ENCODE measurements at regions not wholly inside any gene's neighbourhood (a gene's known extent, or its start where the extent isn't known, plus 50 kb on each side); places are given as distances from the start of the nearest gene placed in this dataset.

DNA sequence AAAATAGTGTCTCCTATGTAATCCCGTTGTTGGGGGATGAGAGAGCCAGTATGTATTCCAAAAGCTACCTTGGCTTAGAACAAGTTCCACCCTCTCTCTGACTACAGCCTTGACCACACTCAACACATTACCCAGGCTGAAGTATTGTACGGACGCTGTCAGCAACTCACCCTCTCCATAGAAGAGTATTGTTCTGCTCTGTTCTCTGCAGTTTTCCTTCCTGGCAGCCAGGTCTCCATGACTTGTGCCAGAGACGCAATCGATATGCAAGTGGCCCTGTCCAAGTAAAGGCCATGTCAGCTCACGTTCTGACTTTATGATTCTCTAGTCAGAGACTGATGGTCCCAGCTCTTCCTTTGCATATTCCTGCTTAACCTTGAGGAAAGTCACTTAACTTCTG lies 164.1 kb upstream of the SLCO3A1 start:
- H3K4me1 Mint-ChIP-seq = no peaks in the 10 kb centered on the region
- H3K27me3 Mint-ChIP-seq = peaks cover 15% of the 10 kb centered on the region
- Histone ChIP-seq H3K9me3 (ENCODE audit: control insufficient read depth in 2 of 2, low read length in 2 of 2) (no peaks in the 10 kb centered on the region), H3K4me1 (ENCODE audit: control insufficient read depth, insufficient read depth, low read length, poor library complexity, severe bottlenecking) (no peaks in the 10 kb centered on the region), H3K4me3 (ENCODE audit: low read depth, low read length) (no peak overlapping the region), H3K27me3 (ENCODE audit: control insufficient read depth, insufficient read depth, low read length) (peaks cover 5% of the 10 kb centered on the region), H3K27ac (ENCODE audit: insufficient read depth, low read length, poor library complexity, severe bottlenecking) (no peak overlapping the region), H3K36me3 (ENCODE audit: control insufficient read depth, insufficient read depth, low read length) (no peaks in the 10 kb centered on the region)
- no peak overlapping the region for H3K4me3 Mint-ChIP-seq
- DNase-seq = no peak
- peaks cover 0 to 4% (median 0%) of the 10 kb centered on the region in 7 donors for H3K9me3 Mint-ChIP-seq
- H3K36me3 Mint-ChIP-seq = no peaks in the 10 kb centered on the region
- ATAC-seq (ENCODE audit: low read depth in 2 of 2) = no peak
- no peak overlapping the region for H3K27ac Mint-ChIP-seq

DNA sequence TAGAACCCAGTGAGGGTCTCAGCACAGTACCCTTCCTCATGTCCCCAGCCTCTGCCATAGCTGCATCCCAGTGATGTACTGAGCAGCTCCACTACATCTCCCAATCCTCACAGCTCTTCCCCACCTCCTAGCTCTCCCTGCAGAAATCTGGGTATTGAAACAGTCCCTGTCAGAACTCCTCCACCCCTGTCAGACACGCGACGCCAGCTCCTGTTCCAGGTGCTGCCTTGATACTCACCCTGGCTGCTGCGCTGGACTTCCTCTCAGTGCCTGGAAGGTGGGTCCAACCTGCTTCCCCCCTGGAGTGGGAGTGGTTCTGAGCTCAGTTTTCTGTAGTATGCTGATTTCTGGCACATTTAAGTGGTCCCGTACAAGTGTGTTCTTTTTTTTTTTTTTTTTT lies 160.9 kb upstream of the SLCO3A1 start:
- peaks cover 10% of the 10 kb centered on the region for H3K27me3 Mint-ChIP-seq
- Histone ChIP-seq H3K4me1 (ENCODE audit: control insufficient read depth, insufficient read depth, low read length, poor library complexity, severe bottlenecking) (no peaks in the 10 kb centered on the region), H3K27me3 (ENCODE audit: control insufficient read depth, insufficient read depth, low read length) (no peaks in the 10 kb centered on the region), H3K4me3 (ENCODE audit: low read depth, low read length) (no peak overlapping the region), H3K36me3 (ENCODE audit: control insufficient read depth, insufficient read depth, low read length) (no peaks in the 10 kb centered on the region), H3K27ac (ENCODE audit: insufficient read depth, low read length, poor library complexity, severe bottlenecking) (no peak overlapping the region), H3K9me3 (ENCODE audit: control insufficient read depth in 2 of 2, low read length in 2 of 2) (no peaks in the 10 kb centered on the region)
- H3K4me3 Mint-ChIP-seq = no peak overlapping the region
- H3K36me3 Mint-ChIP-seq = no peaks in the 10 kb centered on the region
- no peak for ATAC-seq (ENCODE audit: low read depth in 2 of 2)
- DNase-seq = no peak
- H3K27ac Mint-ChIP-seq = no peak overlapping the region
- peaks cover 0 to 4% (median 0%) of the 10 kb centered on the region in 7 donors for H3K9me3 Mint-ChIP-seq
- H3K4me1 Mint-ChIP-seq = no peaks in the 10 kb centered on the region

GRCh38 chr15:91694131-91694830 lies 159.2 kb upstream of the SLCO3A1 start:
- Histone ChIP-seq H3K36me3 (ENCODE audit: control insufficient read depth, insufficient read depth, low read length) (no peaks in the 10 kb centered on the region), H3K9me3 (ENCODE audit: control insufficient read depth in 2 of 2, low read length in 2 of 2) (no peaks in the 10 kb centered on the region), H3K4me3 (ENCODE audit: low read depth, low read length) (no peak overlapping the region), H3K4me1 (ENCODE audit: control insufficient read depth, insufficient read depth, low read length, poor library complexity, severe bottlenecking) (no peaks in the 10 kb centered on the region), H3K27me3 (ENCODE audit: control insufficient read depth, insufficient read depth, low read length) (no peaks in the 10 kb centered on the region), H3K27ac (ENCODE audit: insufficient read depth, low read length, poor library complexity, severe bottlenecking) (no peak overlapping the region)
- DNase-seq (no peak), ATAC-seq (ENCODE audit: low read depth in 2 of 2) (no peak)
- Mint-ChIP-seq H3K27ac (no peak overlapping the region), H3K9me3 (peaks cover 0 to 2% (median 0%) of the 10 kb centered on the region in 7 donors), H3K4me1 (no peaks in the 10 kb centered on the region), H3K27me3 (peaks cover 4% of the 10 kb centered on the region), H3K36me3 (no peaks in the 10 kb centered on the region), H3K4me3 (no peak overlapping the region)

- no peaks in the 10 kb centered on the region for H3K36me3 Mint-ChIP-seq
- no peak overlapping the region for H3K4me3 ChIP-seq (ENCODE audit: low read depth, low read length)
- no peaks in the 10 kb centered on the region for H3K4me1 Mint-ChIP-seq
- DNase-seq = no peak
- H3K27ac ChIP-seq (ENCODE audit: insufficient read depth, low read length, poor library complexity, severe bottlenecking) = no peak overlapping the region
- peaks cover 0 to 2% (median 0%) of the 10 kb centered on the region in 7 donors for H3K9me3 Mint-ChIP-seq
- no peaks in the 10 kb centered on the region for H3K4me1 ChIP-seq (ENCODE audit: control insufficient read depth, insufficient read depth, low read length, poor library complexity, severe bottlenecking)
- no peak overlapping the region for H3K4me3 Mint-ChIP-seq
- no peaks in the 10 kb centered on the region for H3K36me3 ChIP-seq (ENCODE audit: control insufficient read depth, insufficient read depth, low read length)
- no peak overlapping the region for H3K27ac Mint-ChIP-seq
- H3K27me3 Mint-ChIP-seq = peaks cover 4% of the 10 kb centered on the region
- H3K27me3 ChIP-seq (ENCODE audit: control insufficient read depth, insufficient read depth, low read length) = no peaks in the 10 kb centered on the region
- ATAC-seq (ENCODE audit: low read depth in 2 of 2) = no peak
- no peaks in the 10 kb centered on the region for H3K9me3 ChIP-seq (ENCODE audit: control insufficient read depth in 2 of 2, low read length in 2 of 2)
These were observed 158.7 kb upstream of the SLCO3A1 start for GRCh38 chr15:91694831-91695210.

GRCh38 chr15:91695799-91696198 lies 157.7 kb upstream of the SLCO3A1 start:
- Mint-ChIP-seq H3K4me1 (no peaks in the 10 kb centered on the region), H3K27ac (no peak overlapping the region), H3K9me3 (peaks cover 0 to 2% (median 0%) of the 10 kb centered on the region in 7 donors), H3K36me3 (no peaks in the 10 kb centered on the region), H3K4me3 (no peak overlapping the region), H3K27me3 (peaks cover 4% of the 10 kb centered on the region)
- Histone ChIP-seq H3K4me3 (ENCODE audit: low read depth, low read length) (no peak overlapping the region), H3K27ac (ENCODE audit: insufficient read depth, low read length, poor library complexity, severe bottlenecking) (no peak overlapping the region), H3K36me3 (ENCODE audit: control insufficient read depth, insufficient read depth, low read length) (no peaks in the 10 kb centered on the region), H3K4me1 (ENCODE audit: control insufficient read depth, insufficient read depth, low read length, poor library complexity, severe bottlenecking) (no peaks in the 10 kb centered on the region), H3K27me3 (ENCODE audit: control insufficient read depth, insufficient read depth, low read length) (no peaks in the 10 kb centered on the region), H3K9me3 (ENCODE audit: control insufficient read depth in 2 of 2, low read length in 2 of 2) (no peaks in the 10 kb centered on the region)
- ATAC-seq (ENCODE audit: low read depth in 2 of 2) (no peak), DNase-seq (no peak)

- H3K4me1 ChIP-seq (ENCODE audit: control insufficient read depth, insufficient read depth, low read length, poor library complexity, severe bottlenecking) = no peaks in the 10 kb centered on the region
- H3K4me3 ChIP-seq (ENCODE audit: low read depth, low read length) = no peak overlapping the region
- H3K4me3 Mint-ChIP-seq = no peak overlapping the region
- no peak overlapping the region for H3K27ac Mint-ChIP-seq
- H3K27me3 Mint-ChIP-seq = peaks cover 10% of the 10 kb centered on the region
- no peaks in the 10 kb centered on the region for H3K27me3 ChIP-seq (ENCODE audit: control insufficient read depth, insufficient read depth, low read length)
- H3K36me3 ChIP-seq (ENCODE audit: control insufficient read depth, insufficient read depth, low read length) = no peaks in the 10 kb centered on the region
- no peaks in the 10 kb centered on the region for H3K36me3 Mint-ChIP-seq
- peaks cover 0 to 2% (median 0%) of the 10 kb centered on the region in 7 donors for H3K9me3 Mint-ChIP-seq
- ATAC-seq (ENCODE audit: low read depth in 2 of 2) (no peak), DNase-seq (no peak)
- H3K9me3 ChIP-seq (ENCODE audit: control insufficient read depth in 2 of 2, low read length in 2 of 2) = no peaks in the 10 kb centered on the region
- no peak overlapping the region for H3K27ac ChIP-seq (ENCODE audit: insufficient read depth, low read length, poor library complexity, severe bottlenecking)
- H3K4me1 Mint-ChIP-seq = no peaks in the 10 kb centered on the region
These were observed 156.5 kb upstream of the SLCO3A1 start for GRCh38 chr15:91696981-91697380.

- Histone ChIP-seq H3K4me1 (ENCODE audit: control insufficient read depth, insufficient read depth, low read length, poor library complexity, severe bottlenecking) (no peaks in the 10 kb centered on the region), H3K9me3 (ENCODE audit: control insufficient read depth in 2 of 2, low read length in 2 of 2) (no peaks in the 10 kb centered on the region), H3K27ac (ENCODE audit: insufficient read depth, low read length, poor library complexity, severe bottlenecking) (no peak overlapping the region), H3K27me3 (ENCODE audit: control insufficient read depth, insufficient read depth, low read length) (no peaks in the 10 kb centered on the region), H3K4me3 (ENCODE audit: low read depth, low read length) (no peak overlapping the region), H3K36me3 (ENCODE audit: control insufficient read depth, insufficient read depth, low read length) (no peaks in the 10 kb centered on the region)
- ATAC-seq (ENCODE audit: low read depth in 2 of 2) (no peak), DNase-seq (no peak)
- H3K27ac Mint-ChIP-seq = no peak overlapping the region
- H3K9me3 Mint-ChIP-seq = peaks cover 0 to 2% (median 0%) of the 10 kb centered on the region in 7 donors
- H3K27me3 Mint-ChIP-seq = peaks cover 16% of the 10 kb centered on the region
- no peak overlapping the region for H3K4me3 Mint-ChIP-seq
- no peaks in the 10 kb centered on the region for H3K4me1 Mint-ChIP-seq
- H3K36me3 Mint-ChIP-seq = no peaks in the 10 kb centered on the region
These were observed 155.3 kb upstream of the SLCO3A1 start for GRCh38 chr15:91698241-91698640.

GRCh38 chr15:91699741-91700140 lies 153.8 kb upstream of the SLCO3A1 start:
- Mint-ChIP-seq H3K36me3 (no peaks in the 10 kb centered on the region), H3K27ac (no peak overlapping the region), H3K27me3 (peaks cover 16% of the 10 kb centered on the region), H3K9me3 (peaks cover 0 to 2% (median 0%) of the 10 kb centered on the region in 7 donors), H3K4me3 (no peak overlapping the region), H3K4me1 (no peaks in the 10 kb centered on the region)
- no peaks in the 10 kb centered on the region for H3K27me3 ChIP-seq (ENCODE audit: control insufficient read depth, insufficient read depth, low read length)
- no peaks in the 10 kb centered on the region for H3K36me3 ChIP-seq (ENCODE audit: control insufficient read depth, insufficient read depth, low read length)
- ATAC-seq (ENCODE audit: low read depth in 2 of 2) (no peak), DNase-seq (no peak)
- H3K27ac ChIP-seq (ENCODE audit: insufficient read depth, low read length, poor library complexity, severe bottlenecking) = no peak overlapping the region
- H3K4me3 ChIP-seq (ENCODE audit: low read depth, low read length) = no peak overlapping the region
- H3K9me3 ChIP-seq (ENCODE audit: control insufficient read depth in 2 of 2, low read length in 2 of 2) = no peaks in the 10 kb centered on the region
- no peaks in the 10 kb centered on the region for H3K4me1 ChIP-seq (ENCODE audit: control insufficient read depth, insufficient read depth, low read length, poor library complexity, severe bottlenecking)

Data from CD4-positive, CD25-positive, alpha-beta regulatory T cell (primary cell).